IPS-18c (cell line): ENCODE measurements at regions not wholly inside any gene's neighbourhood (a gene's known extent, or its start where the extent isn't known, plus 50 kb on each side); places are given as distances from the start of the nearest gene placed in this dataset.

Experiments
- H3K4me3 ChIP-seq: 2 replicates; pipeline ENCODE4 v1.7.0; 2013; ENCODE audit warnings: low read depth, mild to moderate bottlenecking, low read length, moderate library complexity; ENCODE audit not compliant: insufficient read depth
- H3K9me3 ChIP-seq: one replicate; pipeline ENCODE4 v1.6.1; 2013; ENCODE audit warnings: mild to moderate bottlenecking, low read length, moderate library complexity; ENCODE audit not compliant: control insufficient read depth, insufficient read depth

- H3K4me3 ChIP-seq = no peak overlapping the region
- H3K9me3 ChIP-seq = no peaks in the 10 kb centered on the region
Observed at GRCh38 chr5:61783481-61783880, 451.4 kb downstream of the ZSWIM6 start.

GRCh38 chr5:61784341-61784740 is 452.3 kb downstream of the ZSWIM6 start:
- Histone ChIP-seq H3K9me3 (no peaks in the 10 kb centered on the region), H3K4me3 (no peak overlapping the region)

- Histone ChIP-seq H3K9me3 (no peaks in the 10 kb centered on the region), H3K4me3 (no peak overlapping the region)
Observed at GRCh38 chr5:61788548-61788947, 456.5 kb downstream of the ZSWIM6 start.

- H3K9me3 ChIP-seq = no peaks in the 10 kb centered on the region
- H3K4me3 ChIP-seq = no peak overlapping the region
Observed at GRCh38 chr5:61790007-61790406, 457.9 kb downstream of the ZSWIM6 start.

GRCh38 chr5:61790678-61791077 is 458.6 kb downstream of the ZSWIM6 start:
- H3K9me3 ChIP-seq = no peaks in the 10 kb centered on the region
- no peak overlapping the region for H3K4me3 ChIP-seq

- Histone ChIP-seq H3K4me3 (no peak overlapping the region), H3K9me3 (no peaks in the 10 kb centered on the region)
Observed at GRCh38 chr5:61796773-61797172, 464.7 kb downstream of the ZSWIM6 start.

GRCh38 chr5:61800450-61800849 is 468.4 kb downstream of the ZSWIM6 start:
- Histone ChIP-seq H3K9me3 (no peaks in the 10 kb centered on the region), H3K4me3 (no peak overlapping the region)

GRCh38 chr5:61801174-61801573 is 469.1 kb downstream of the ZSWIM6 start:
- no peaks in the 10 kb centered on the region for H3K9me3 ChIP-seq

GRCh38 chr5:61802456-61802855 is 470.4 kb downstream of the ZSWIM6 start:
- Histone ChIP-seq H3K4me3 (no peak overlapping the region), H3K9me3 (no peaks in the 10 kb centered on the region)

More at GRCh38 chr5:61801174-61801573, 469.1 kb downstream of the ZSWIM6 start:
- H3K4me3 ChIP-seq = no peak overlapping the region

GRCh38 chr5:61805101-61805500 is 473.0 kb downstream of the ZSWIM6 start:
- no peaks in the 10 kb centered on the region for H3K9me3 ChIP-seq
- no peak overlapping the region for H3K4me3 ChIP-seq

GRCh38 chr5:61806491-61807020 is 474.5 kb downstream of the ZSWIM6 start:
- Histone ChIP-seq H3K4me3 (no peak overlapping the region), H3K9me3 (no peaks in the 10 kb centered on the region)

- no peak overlapping the region for H3K4me3 ChIP-seq
- no peaks in the 10 kb centered on the region for H3K9me3 ChIP-seq
Observed at GRCh38 chr5:61808091-61808490, 476.0 kb downstream of the ZSWIM6 start.

- H3K9me3 ChIP-seq = no peaks in the 10 kb centered on the region
- H3K4me3 ChIP-seq = no peak overlapping the region
Observed at GRCh38 chr5:61808909-61809308, 476.9 kb downstream of the ZSWIM6 start.

GRCh38 chr5:61809651-61810050 is 477.6 kb downstream of the ZSWIM6 start:
- H3K9me3 ChIP-seq = no peaks in the 10 kb centered on the region
- H3K4me3 ChIP-seq = no peak overlapping the region

- Histone ChIP-seq H3K9me3 (no peaks in the 10 kb centered on the region), H3K4me3 (no peak overlapping the region)
Observed at GRCh38 chr5:61811052-61811451, 479.0 kb downstream of the ZSWIM6 start.

GRCh38 chr5:61813361-61813760 is 481.3 kb downstream of the ZSWIM6 start:
- Histone ChIP-seq H3K9me3 (no peaks in the 10 kb centered on the region), H3K4me3 (no peak overlapping the region)

GRCh38 chr5:61815339-61815738 is 483.3 kb downstream of the ZSWIM6 start:
- H3K9me3 ChIP-seq = no peaks in the 10 kb centered on the region
- no peak overlapping the region for H3K4me3 ChIP-seq

GRCh38 chr5:61816146-61816545 is 484.1 kb downstream of the ZSWIM6 start:
- no peaks in the 10 kb centered on the region for H3K9me3 ChIP-seq

More at GRCh38 chr5:61816146-61816545, 484.1 kb downstream of the ZSWIM6 start:
- H3K4me3 ChIP-seq = no peak overlapping the region
